ENCODE measurements at regions not wholly inside any gene's neighbourhood (a gene's known extent, or its start where the extent isn't known, plus 50 kb on each side); places are given as distances from the start of the nearest gene placed in this dataset.

- no peaks in the 10 kb centered on the region for H3K36me3 ChIP-seq (ENCODE audit: control insufficient read depth, insufficient read depth, low read length)
- peaks cover 2% of the 10 kb centered on the region; the same call in 1 of the 2 replicates for H3K27me3 ChIP-seq (ENCODE audit: control insufficient read depth, insufficient read depth, low read length)
- POLR2A ChIA-PET, result no interaction called here
- CTCF ChIA-PET, result no interaction called here
- DNase-seq (ENCODE audit: low read depth), result no peak
- H3K4me3 ChIP-seq (ENCODE audit: low read depth, low read length), result no peak overlapping the region
- TF ChIP-seq CTCF (IDR thresholded peaks at IDR 0.05; ENCODE audit: insufficient read depth, low read depth, low read length), result no peak
Observed at GRCh38 chr6:87873556-87873955, 171.5 kb upstream of the AKIRIN2 start.

- ChIA-PET POLR2A (no interaction called here), CTCF (no interaction called here)
- Histone ChIP-seq H3K4me3 (ENCODE audit: low read depth, low read length) (no peak overlapping the region), H3K27me3 (ENCODE audit: control insufficient read depth, insufficient read depth, low read length) (peaks cover 2% of the 10 kb centered on the region; the same call in 1 of the 2 replicates), H3K36me3 (ENCODE audit: control insufficient read depth, insufficient read depth, low read length) (no peaks in the 10 kb centered on the region)
- no peak for DNase-seq (ENCODE audit: low read depth)
- no peak for TF ChIP-seq CTCF (IDR thresholded peaks at IDR 0.05; ENCODE audit: insufficient read depth, low read depth, low read length)
Observed at GRCh38 chr6:87870556-87870955, 168.5 kb upstream of the AKIRIN2 start.

GRCh38 chr6:87869064-87869905 is 167.3 kb upstream of the AKIRIN2 start:
- no peak for TF ChIP-seq CTCF (IDR thresholded peaks at IDR 0.05; ENCODE audit: insufficient read depth, low read depth, low read length)
- peaks cover 3% of the 10 kb centered on the region for H3K27me3 ChIP-seq (ENCODE audit: control insufficient read depth, insufficient read depth, low read length)
- H3K36me3 ChIP-seq (ENCODE audit: control insufficient read depth, insufficient read depth, low read length), result no peaks in the 10 kb centered on the region
- ChIA-PET POLR2A (no interaction called here), CTCF (no interaction called here)
- H3K4me3 ChIP-seq (ENCODE audit: low read depth, low read length), result no peak overlapping the region
- no peak for DNase-seq (ENCODE audit: low read depth)

GRCh38 chr6:87860902-87861301 is 158.9 kb upstream of the AKIRIN2 start:
- no peak for TF ChIP-seq CTCF (IDR thresholded peaks at IDR 0.05; ENCODE audit: insufficient read depth, low read depth, low read length)
- Histone ChIP-seq H3K27me3 (ENCODE audit: control insufficient read depth, insufficient read depth, low read length) (peaks cover 1% of the 10 kb centered on the region; the same call in 1 of the 2 replicates), H3K36me3 (ENCODE audit: control insufficient read depth, insufficient read depth, low read length) (no peaks in the 10 kb centered on the region), H3K4me3 (ENCODE audit: low read depth, low read length) (no peak overlapping the region)
- ChIA-PET CTCF (interaction anchor here (0.6 kb wide), 1 partner anchor 468 kb away, joined by 3 read pairs; no protein-coding TSS in a partner anchor), POLR2A (no interaction called here)
- DNase-seq (ENCODE audit: low read depth), result no peak

GRCh38 chr6:87858440-87858839 is 156.4 kb upstream of the AKIRIN2 start:
- no peak for DNase-seq (ENCODE audit: low read depth)
- CTCF ChIA-PET, result no interaction called here
- H3K4me3 ChIP-seq (ENCODE audit: low read depth, low read length), result no peak overlapping the region
- H3K27me3 ChIP-seq (ENCODE audit: control insufficient read depth, insufficient read depth, low read length), result no peaks in the 10 kb centered on the region
- POLR2A ChIA-PET, result no interaction called here
- no peaks in the 10 kb centered on the region for H3K36me3 ChIP-seq (ENCODE audit: control insufficient read depth, insufficient read depth, low read length)
- TF ChIP-seq CTCF (IDR thresholded peaks at IDR 0.05; ENCODE audit: insufficient read depth, low read depth, low read length), result no peak
